ENCODE measurements at regions not wholly inside any gene's neighbourhood (a gene's known extent, or its start where the extent isn't known, plus 50 kb on each side); places are given as distances from the start of the nearest gene placed in this dataset.

- H4K20me1 ChIP-seq (ENCODE audit: insufficient read depth, low read length), result no peaks in the 10 kb centered on the region
- H3K4me2 ChIP-seq (ENCODE audit: low read length), result no peak overlapping the region
- TF ChIP-seq EZH2 (IDR thresholded peaks at IDR 0.05; ENCODE audit: borderline replicate concordance, low read length) (no peak), CTCF (IDR thresholded peaks at IDR 0.05; ENCODE audit: low read length) (no peak)
- H3K36me3 ChIP-seq (ENCODE audit: insufficient read depth, low read length), result no peaks in the 10 kb centered on the region
- H3K27ac ChIP-seq (ENCODE audit: low read depth, low read length, poor library complexity, severe bottlenecking), result no peak overlapping the region
- no peaks in the 10 kb centered on the region for H3K4me1 ChIP-seq (ENCODE audit: insufficient read depth, low read length, severe bottlenecking)
- no peak overlapping the region for H2AFZ ChIP-seq (ENCODE audit: low read length)
- no peaks in the 10 kb centered on the region for H3K9me2 ChIP-seq (ENCODE audit: low read depth, low read length)
- H3K9me3 ChIP-seq (ENCODE audit: low read length), result no peaks in the 10 kb centered on the region
- H3F3A ChIP-seq (ENCODE audit: insufficient read depth, low read length), result no peaks in the 10 kb centered on the region
- H3K79me2 ChIP-seq (ENCODE audit: insufficient read depth, low read length), result no peaks in the 10 kb centered on the region
- no peaks in the 10 kb centered on the region for H3K27me3 ChIP-seq (ENCODE audit: insufficient read depth, low read length)
- no peak overlapping the region for H3K9ac ChIP-seq (ENCODE audit: low read length)
- H3K4me3 ChIP-seq (ENCODE audit: low read depth, low read length, poor library complexity, severe bottlenecking), result no peak overlapping the region
These were observed 78.2 kb upstream of the UMPS start for GRCh38 chr3:124652009-124652408.

GRCh38 chr3:124653071-124653796 lies 77.0 kb upstream of the UMPS start:
- Histone ChIP-seq H4K20me1 (ENCODE audit: insufficient read depth, low read length) (no peaks in the 10 kb centered on the region), H3K9me3 (ENCODE audit: low read length) (no peaks in the 10 kb centered on the region), H3K4me3 (ENCODE audit: low read depth, low read length, poor library complexity, severe bottlenecking) (no peak overlapping the region), H3K27me3 (ENCODE audit: insufficient read depth, low read length) (no peaks in the 10 kb centered on the region), H2AFZ (ENCODE audit: low read length) (no peak overlapping the region), H3K4me2 (ENCODE audit: low read length) (no peak overlapping the region), H3K9ac (ENCODE audit: low read length) (no peak overlapping the region), H3K27ac (ENCODE audit: low read depth, low read length, poor library complexity, severe bottlenecking) (no peak overlapping the region), H3F3A (ENCODE audit: insufficient read depth, low read length) (no peaks in the 10 kb centered on the region), H3K79me2 (ENCODE audit: insufficient read depth, low read length) (no peaks in the 10 kb centered on the region), H3K4me1 (ENCODE audit: insufficient read depth, low read length, severe bottlenecking) (no peaks in the 10 kb centered on the region), H3K36me3 (ENCODE audit: insufficient read depth, low read length) (no peaks in the 10 kb centered on the region), H3K9me2 (ENCODE audit: low read depth, low read length) (no peaks in the 10 kb centered on the region)
- TF ChIP-seq CTCF (IDR thresholded peaks at IDR 0.05; ENCODE audit: low read length) (no peak), EZH2 (IDR thresholded peaks at IDR 0.05; ENCODE audit: borderline replicate concordance, low read length) (no peak)

- Histone ChIP-seq H3K4me3 (ENCODE audit: low read depth, low read length, poor library complexity, severe bottlenecking) (no peak overlapping the region), H3K4me2 (ENCODE audit: low read length) (no peak overlapping the region)
These were observed 76.3 kb upstream of the UMPS start for GRCh38 chr3:124653797-124654469.

More at GRCh38 chr3:124653797-124654469, 76.3 kb upstream of the UMPS start:
- H3K9me3 ChIP-seq (ENCODE audit: low read length), result no peaks in the 10 kb centered on the region
- H3K4me1 ChIP-seq (ENCODE audit: insufficient read depth, low read length, severe bottlenecking), result no peaks in the 10 kb centered on the region
- H3K9ac ChIP-seq (ENCODE audit: low read length), result no peak overlapping the region
- H3F3A ChIP-seq (ENCODE audit: insufficient read depth, low read length), result no peaks in the 10 kb centered on the region
- H3K27ac ChIP-seq (ENCODE audit: low read depth, low read length, poor library complexity, severe bottlenecking), result no peak overlapping the region
- H3K9me2 ChIP-seq (ENCODE audit: low read depth, low read length), result no peaks in the 10 kb centered on the region
- no peak for TF ChIP-seq CTCF (IDR thresholded peaks at IDR 0.05; ENCODE audit: low read length)
- TF ChIP-seq EZH2 (IDR thresholded peaks at IDR 0.05; ENCODE audit: borderline replicate concordance, low read length), result no peak
- H2AFZ ChIP-seq (ENCODE audit: low read length), result no peak overlapping the region
- H4K20me1 ChIP-seq (ENCODE audit: insufficient read depth, low read length), result no peaks in the 10 kb centered on the region
- H3K79me2 ChIP-seq (ENCODE audit: insufficient read depth, low read length), result no peaks in the 10 kb centered on the region
- no peaks in the 10 kb centered on the region for H3K27me3 ChIP-seq (ENCODE audit: insufficient read depth, low read length)
- H3K36me3 ChIP-seq (ENCODE audit: insufficient read depth, low read length), result no peaks in the 10 kb centered on the region
